Mesendoderm (in vitro differentiated cells): ENCODE measurements at regions not wholly inside any gene's neighbourhood (a gene's known extent, or its start where the extent isn't known, plus 50 kb on each side); places are given as distances from the start of the nearest gene placed in this dataset.

ENCODE experiments used
- DNase-seq: peaks from one replicate; pipeline ENCODE4 v3.0.0; 2013
- H2AK5ac ChIP-seq: 2 replicates; pipeline ENCODE4 v1.6.1; 2013; ENCODE audit warnings: low read length, inconsistent platforms
- H2BK120ac ChIP-seq: 2 replicates; pipeline ENCODE4 v1.6.1; 2013; ENCODE audit warnings: low read depth, mild to moderate bottlenecking, low read length, moderate library complexity, mixed read lengths
- H2BK15ac ChIP-seq: replicated peaks from 2 replicates; pipeline ENCODE4 v1.6.1; 2013; ENCODE audit warnings: low read depth, mild to moderate bottlenecking, moderate library complexity
- H2BK5ac ChIP-seq: 2 replicates; pipeline ENCODE4 v1.6.1; 2013; ENCODE audit warnings: low read length, inconsistent platforms
- H3K18ac ChIP-seq: 2 replicates; pipeline ENCODE4 v1.6.1; 2013; ENCODE audit warnings: mild to moderate bottlenecking, low read length, mixed read lengths
- H3K23ac ChIP-seq: one replicate; pipeline ENCODE4 v1.6.1; 2013; ENCODE audit warnings: low read length
- H3K27ac ChIP-seq: 2 replicates; pipeline ENCODE4 v1.5.1; 2013; ENCODE audit warnings: low read depth, mild to moderate bottlenecking, inconsistent platforms, low read length, moderate library complexity
- H3K27me3 ChIP-seq: 2 replicates; pipeline ENCODE4 v1.6.1; 2013; ENCODE audit warnings: low read length, control low read depth, mild to moderate bottlenecking, inconsistent platforms; ENCODE audit not compliant: insufficient read depth, poor library complexity
- H3K36me3 ChIP-seq: 2 replicates; pipeline ENCODE4 v1.6.1; 2013; ENCODE audit warnings: low read length, inconsistent platforms; ENCODE audit not compliant: control insufficient read depth, insufficient read depth
- H3K4ac ChIP-seq: one replicate; pipeline ENCODE4 v1.6.1; 2013; ENCODE audit warnings: low read depth, mild to moderate bottlenecking, low read length, moderate library complexity
- H3K4me1 ChIP-seq: 2 replicates; pipeline ENCODE4 v1.6.1; 2013; ENCODE audit warnings: low read depth, low read length, inconsistent platforms; ENCODE audit not compliant: control insufficient read depth
- H3K4me2 ChIP-seq: 2 replicates; pipeline ENCODE4 v1.6.1; 2013; ENCODE audit warnings: low read length
- H3K4me3 ChIP-seq: 2 replicates; pipeline ENCODE4 v1.5.1; 2013; ENCODE audit warnings: mild to moderate bottlenecking, low read length
- H3K56ac ChIP-seq: one replicate; pipeline ENCODE4 v1.6.1; 2013; ENCODE audit warnings: low read length
- H3K79me1 ChIP-seq: 2 replicates; pipeline ENCODE4 v1.6.1; 2013; ENCODE audit warnings: low read length, inconsistent platforms
- H3K79me2 ChIP-seq: 2 replicates; pipeline ENCODE4 v1.6.1; 2013; ENCODE audit warnings: mild to moderate bottlenecking, low read length; ENCODE audit not compliant: control insufficient read depth, insufficient read depth
- H3K9ac ChIP-seq: 2 replicates; pipeline ENCODE4 v1.6.1; 2013; ENCODE audit warnings: low read length, inconsistent platforms
- H4K5ac ChIP-seq: one replicate; pipeline ENCODE4 v1.6.1; 2013; ENCODE audit warnings: low read length
- H4K8ac ChIP-seq: one replicate; pipeline ENCODE4 v1.6.1; 2013; ENCODE audit warnings: low read depth, mild to moderate bottlenecking, control low read depth, low read length, moderate library complexity
- WGBS: extraction: QIAGEN DNeasy Blood & Tissue Kit; methylation state at CpG from one replicate; pipeline ENCODE4 v1.1.7; 2013; ENCODE audit warnings: low lambda C conversion rate, missing lambda C conversion rate; ENCODE audit not compliant: insufficient coverage; ENCODE audit errors: extremely low coverage; 5-methylcytosine and 5-hydroxymethylcytosine counted together

GRCh38 chr14:55745906-55746305 is 165.9 kb downstream of the KTN1 start:
- Histone ChIP-seq H3K79me2 (no peaks in the 10 kb centered on the region), H2BK120ac (no peak overlapping the region), H3K9ac (no peak overlapping the region), H3K36me3 (no peaks in the 10 kb centered on the region), H3K23ac (no peak overlapping the region), H3K79me1 (no peaks in the 10 kb centered on the region), H3K4me2 (no peak overlapping the region), H3K27me3 (no peaks in the 10 kb centered on the region), H3K4ac (no peak overlapping the region), H3K18ac (no peak overlapping the region), H2BK15ac (no peak overlapping the region), H3K4me1 (peaks cover 7% of the 10 kb centered on the region), H3K4me3 (no peak overlapping the region), H4K5ac (no peak overlapping the region), H2AK5ac (no peak overlapping the region), H2BK5ac (no peak overlapping the region), H4K8ac (no peak overlapping the region), H3K27ac (no peak overlapping the region), H3K56ac (no peak overlapping the region)
- DNase-seq = no peak
- WGBS = no CpG with 5 or more reads among the region's 7 CpGs

- Histone ChIP-seq H3K18ac (no peak overlapping the region), H3K79me2 (no peaks in the 10 kb centered on the region), H3K4me2 (no peak overlapping the region), H4K8ac (no peak overlapping the region), H3K4ac (no peak overlapping the region), H3K36me3 (no peaks in the 10 kb centered on the region), H3K27ac (no peak overlapping the region), H4K5ac (no peak overlapping the region), H3K79me1 (no peaks in the 10 kb centered on the region), H3K56ac (no peak overlapping the region), H3K23ac (no peak overlapping the region), H2BK5ac (no peak overlapping the region), H2BK120ac (no peak overlapping the region), H3K4me3 (no peak overlapping the region), H3K9ac (no peak overlapping the region), H3K4me1 (peaks cover 7% of the 10 kb centered on the region), H2BK15ac (no peak overlapping the region), H2AK5ac (no peak overlapping the region), H3K27me3 (no peaks in the 10 kb centered on the region)
- WGBS = no CpG with 5 or more reads among the region's 2 CpGs
- DNase-seq = no peak
Measured at GRCh38 chr14:55746558-55746957, 166.6 kb downstream of the KTN1 start.

GRCh38 chr14:55747186-55747585 is 167.2 kb downstream of the KTN1 start:
- Histone ChIP-seq H3K27ac (no peak overlapping the region), H2AK5ac (no peak overlapping the region)
- WGBS = no CpG with 5 or more reads among the region's 6 CpGs

GRCh38 chr14:55749201-55749812 is 169.3 kb downstream of the KTN1 start:
- no peaks in the 10 kb centered on the region for H3K79me1 ChIP-seq
- H3K9ac ChIP-seq = no peak overlapping the region
- peak; percentile 81 for DNase-seq
- no peak overlapping the region for H2BK15ac ChIP-seq
- H3K79me2 ChIP-seq = no peaks in the 10 kb centered on the region
- H4K5ac ChIP-seq = no peak overlapping the region
- H3K4me2 ChIP-seq = no peak overlapping the region
- WGBS = no CpG with 5 or more reads among the region's 1 CpG
- no peak overlapping the region for H3K18ac ChIP-seq
- no peak overlapping the region for H2AK5ac ChIP-seq
- H3K27ac ChIP-seq = no peak overlapping the region
- H3K23ac ChIP-seq = no peak overlapping the region
- H3K56ac ChIP-seq = no peak overlapping the region
- H3K4ac ChIP-seq = no peak overlapping the region
- no peak overlapping the region for H2BK5ac ChIP-seq
- no peak overlapping the region for H3K4me3 ChIP-seq
- H3K27me3 ChIP-seq = no peaks in the 10 kb centered on the region
- no peak overlapping the region for H2BK120ac ChIP-seq
- peaks cover 7% of the 10 kb centered on the region for H3K4me1 ChIP-seq
- H3K36me3 ChIP-seq = no peaks in the 10 kb centered on the region
- no peak overlapping the region for H4K8ac ChIP-seq

More at GRCh38 chr14:55747186-55747585, 167.2 kb downstream of the KTN1 start:
- no peak overlapping the region for H3K23ac ChIP-seq
- no peak overlapping the region for H2BK5ac ChIP-seq
- no peaks in the 10 kb centered on the region for H3K79me1 ChIP-seq
- no peaks in the 10 kb centered on the region for H3K36me3 ChIP-seq
- H3K9ac ChIP-seq = no peak overlapping the region
- no peak overlapping the region for H4K5ac ChIP-seq
- H3K4ac ChIP-seq = no peak overlapping the region
- H2BK120ac ChIP-seq = no peak overlapping the region
- H3K56ac ChIP-seq = no peak overlapping the region
- peaks cover 7% of the 10 kb centered on the region for H3K4me1 ChIP-seq
- no peak overlapping the region for H3K18ac ChIP-seq
- H3K4me3 ChIP-seq = no peak overlapping the region
- H4K8ac ChIP-seq = no peak overlapping the region
- no peaks in the 10 kb centered on the region for H3K27me3 ChIP-seq
- DNase-seq = no peak
- no peak overlapping the region for H2BK15ac ChIP-seq
- H3K79me2 ChIP-seq = no peaks in the 10 kb centered on the region
- no peak overlapping the region for H3K4me2 ChIP-seq

DNA sequence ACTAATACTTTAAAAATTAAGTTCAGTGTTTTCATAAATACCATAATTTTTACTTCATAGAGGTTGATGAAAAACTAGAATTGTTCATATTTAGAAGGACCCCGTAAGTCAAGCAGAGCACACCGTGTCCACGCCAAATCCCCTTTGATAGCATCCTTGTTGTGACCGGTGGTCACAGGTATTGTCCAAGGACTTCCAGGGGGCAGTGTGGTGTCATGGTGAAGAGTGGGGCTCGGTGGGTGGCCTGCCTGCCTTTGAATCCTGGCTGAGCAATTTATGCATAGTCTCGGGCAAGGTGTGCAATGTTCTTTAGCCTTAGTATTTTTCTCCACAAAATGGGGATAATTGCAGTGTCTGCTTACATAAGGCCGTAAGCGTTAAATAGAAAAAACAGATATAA is 169.9 kb downstream of the KTN1 start:
- no CpG with 5 or more reads among the region's 8 CpGs for whole genome bisulfite sequencing
- peaks cover 7% of the 10 kb centered on the region for H3K4me1 ChIP-seq
- no peak overlapping the region for H2BK5ac ChIP-seq
- H3K27ac ChIP-seq = no peak overlapping the region
- H3K79me2 ChIP-seq = no peaks in the 10 kb centered on the region
- no peaks in the 10 kb centered on the region for H3K79me1 ChIP-seq
- H3K56ac ChIP-seq = no peak overlapping the region
- H4K8ac ChIP-seq = no peak overlapping the region
- no peak overlapping the region for H2BK15ac ChIP-seq
- DNase-seq = no peak
- no peak overlapping the region for H3K4me3 ChIP-seq
- no peak overlapping the region for H3K9ac ChIP-seq
- no peak overlapping the region for H3K23ac ChIP-seq
- H3K18ac ChIP-seq = no peak overlapping the region
- H3K4ac ChIP-seq = no peak overlapping the region
- H2BK120ac ChIP-seq = no peak overlapping the region
- no peaks in the 10 kb centered on the region for H3K27me3 ChIP-seq
- no peaks in the 10 kb centered on the region for H3K36me3 ChIP-seq
- H2AK5ac ChIP-seq = no peak overlapping the region
- no peak overlapping the region for H3K4me2 ChIP-seq
- no peak overlapping the region for H4K5ac ChIP-seq
